Right lobe of liver (tissue), 6 donors: ENCODE measurements at regions not wholly inside any gene's neighbourhood (a gene's known extent, or its start where the extent isn't known, plus 50 kb on each side); places are given as distances from the start of the nearest gene placed in this dataset.

Experiments used
- ATAC-seq, 4 donors: fragments of 200-7000 bp; cut with Tn5 transposase; one replicate each; pipeline ENCODE4 v1.9.1; 2020; ENCODE audit warnings: mild to moderate bottlenecking in 4 of 4, moderate library complexity in 4 of 4
- DNase-seq, 3 donors: peaks; one replicate each; pipeline ENCODE4 v3.0.0-alpha.2; 2020
- H3K27ac ChIP-seq, 3 donors: fragments of 200-600 bp; one replicate each; pipeline ENCODE4 v1.8.0; 2022
- H3K27me3 ChIP-seq, 2 donors: fragments of 200-600 bp; one replicate each; pipeline ENCODE4 v1.8.0; 2022
- H3K36me3 ChIP-seq, 4 donors: fragments of 200-600 bp; sonication (generic) in 1 of 4; one replicate each; pipeline versions ENCODE4 v1.5.1 to v1.8.0; 2017 to 2022; ENCODE audit warnings: control low read depth in 1 of 4
- H3K4me1 ChIP-seq, 4 donors: fragments of 200-600 bp; sonication (generic) in 1 of 4; one replicate each; pipeline versions ENCODE4 v1.5.1 to v1.8.0; 2017 to 2022; ENCODE audit warnings: control low read depth in 1 of 4
- H3K4me3 ChIP-seq, 3 donors: fragments of 200-600 bp; one replicate each; pipeline ENCODE4 v1.8.0; 2022
- H3K9me3 ChIP-seq, 4 donors: fragments of 200-600 bp; sonication (generic) in 1 of 4; one replicate each; pipeline versions ENCODE4 v1.5.1 to v1.8.0; 2017 to 2022; ENCODE audit warnings: control low read depth in 1 of 4
- POLR2A ChIP-seq: fragments of 450-650 bp; IDR thresholded peaks from one replicate; pipeline ENCODE4 v1.6.1; 2017; ENCODE audit warnings: antibody characterized with exemption, mild to moderate bottlenecking
- WGBS: methylation state at CpG from one replicate; pipeline ENCODE4 v1.1.6; 2018; ENCODE audit warnings: low coverage, low lambda C conversion rate; ENCODE audit not compliant: insufficient coverage; ENCODE audit errors: missing lambda C conversion rate; 5-methylcytosine and 5-hydroxymethylcytosine counted together
- intact Hi-C, 2 donors: fragments of 100-400 bp; cut with DNase I; formaldehyde crosslinking; loops; one replicate each; pipeline versions ENCODE4 v1.11.2 to v1.14.1; 2022
- TF ChIP-seq, protein P1 (sequence below), 4 donors: fragments of 200-600 bp in 3 of 4; fragments of 450-650 bp in 1 of 4; IDR thresholded peaks; one replicate each; pipeline versions ENCODE4 v1.5.1 to v1.8.0; 2016 to 2022; ENCODE audit warnings: antibody characterized with exemption in 4 of 4, mild to moderate bottlenecking in 2 of 4
- donor health status: DM: no; HTN: yes; CAD: no.
- donor health status: DM: no; HTN: no; CAD: no.
- donor health status: DM: no; HTN: no; CAD: no.
- donor health status: DM: no; HTN: yes; CAD: no.
- donor health status: DM: no; HTN: yes; CAD: no.

DNA sequence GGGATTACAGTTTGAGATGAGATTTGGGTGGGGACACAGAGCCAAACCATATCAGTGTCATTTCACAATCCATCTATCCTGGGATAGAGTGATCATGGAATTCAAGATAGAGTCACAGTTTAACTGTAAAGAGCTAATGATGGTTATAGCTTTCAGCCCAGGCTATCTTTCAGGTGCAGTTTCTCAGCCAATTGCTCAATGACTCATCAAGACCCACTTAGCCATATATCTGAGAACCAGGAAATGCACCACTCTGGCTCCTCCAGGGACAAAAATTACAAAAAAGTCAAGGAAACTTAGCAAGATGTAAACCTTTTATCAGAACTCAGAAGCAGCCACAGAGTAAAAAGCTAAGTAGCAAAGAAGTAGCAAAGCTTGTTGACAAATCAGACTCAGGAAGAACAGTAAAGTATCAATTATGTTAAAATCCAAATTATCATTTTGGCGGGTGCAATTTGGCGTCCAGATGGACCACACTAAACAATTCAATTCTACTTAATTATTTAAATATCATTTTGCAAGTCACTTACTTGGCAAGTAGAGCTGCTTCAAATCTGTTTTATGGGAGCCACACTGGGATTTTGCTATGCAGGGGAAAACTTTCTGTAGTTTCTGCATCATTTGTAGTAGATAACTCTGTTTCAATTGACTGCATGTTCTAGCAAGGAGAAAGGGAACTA lies 169.4 kb downstream of the TLE1 start:
- intact Hi-C loops: no loop called here
- no peaks in the 10 kb centered on the region for H3K9me3 ChIP-seq
- no peak for TF ChIP-seq POLR2A
- TF ChIP-seq, protein P1, sequence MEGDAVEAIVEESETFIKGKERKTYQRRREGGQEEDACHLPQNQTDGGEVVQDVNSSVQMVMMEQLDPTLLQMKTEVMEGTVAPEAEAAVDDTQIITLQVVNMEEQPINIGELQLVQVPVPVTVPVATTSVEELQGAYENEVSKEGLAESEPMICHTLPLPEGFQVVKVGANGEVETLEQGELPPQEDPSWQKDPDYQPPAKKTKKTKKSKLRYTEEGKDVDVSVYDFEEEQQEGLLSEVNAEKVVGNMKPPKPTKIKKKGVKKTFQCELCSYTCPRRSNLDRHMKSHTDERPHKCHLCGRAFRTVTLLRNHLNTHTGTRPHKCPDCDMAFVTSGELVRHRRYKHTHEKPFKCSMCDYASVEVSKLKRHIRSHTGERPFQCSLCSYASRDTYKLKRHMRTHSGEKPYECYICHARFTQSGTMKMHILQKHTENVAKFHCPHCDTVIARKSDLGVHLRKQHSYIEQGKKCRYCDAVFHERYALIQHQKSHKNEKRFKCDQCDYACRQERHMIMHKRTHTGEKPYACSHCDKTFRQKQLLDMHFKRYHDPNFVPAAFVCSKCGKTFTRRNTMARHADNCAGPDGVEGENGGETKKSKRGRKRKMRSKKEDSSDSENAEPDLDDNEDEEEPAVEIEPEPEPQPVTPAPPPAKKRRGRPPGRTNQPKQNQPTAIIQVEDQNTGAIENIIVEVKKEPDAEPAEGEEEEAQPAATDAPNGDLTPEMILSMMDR (IDR thresholded peaks at IDR 0.05): no peak
- WGBS: 100% methylated on average over 2 of the region's 2 CpGs
- no peak overlapping the region for H3K4me3 ChIP-seq
- H3K36me3 ChIP-seq: no peaks in the 10 kb centered on the region
- DNase-seq (no peak), ATAC-seq (no peak)
- no peaks in the 10 kb centered on the region for H3K27me3 ChIP-seq
- no peak overlapping the region for H3K27ac ChIP-seq
- peaks cover 0 to 7% (median 0%) of the 10 kb centered on the region in 4 donors for H3K4me1 ChIP-seq

DNA sequence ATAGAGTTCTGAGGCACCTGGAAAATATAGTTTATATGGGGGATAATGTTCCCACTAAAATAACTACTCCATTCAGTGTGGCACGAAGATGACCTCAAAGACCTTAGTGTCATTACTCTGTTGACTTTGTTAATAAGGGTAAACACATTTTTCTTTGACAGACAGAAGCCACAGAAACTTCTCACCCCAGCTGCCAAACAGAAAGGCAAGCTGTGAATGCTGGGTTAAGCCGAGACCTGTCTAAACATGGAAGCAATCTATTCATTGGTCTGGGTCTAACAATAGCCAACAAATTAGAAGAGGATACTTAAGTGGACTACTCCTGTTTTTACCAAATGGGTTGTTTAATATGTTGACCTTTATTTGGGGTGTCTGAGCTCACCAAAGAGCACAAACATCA lies 171.4 kb downstream of the TLE1 start:
- Histone ChIP-seq H3K4me3 (no peak overlapping the region), H3K9me3 (no peaks in the 10 kb centered on the region), H3K4me1 (peaks cover 0 to 7% (median 0%) of the 10 kb centered on the region in 4 donors), H3K27ac (no peak overlapping the region), H3K27me3 (no peaks in the 10 kb centered on the region), H3K36me3 (no peaks in the 10 kb centered on the region)
- DNase-seq: no peak
- 58% methylated on average over 2 of the region's 2 CpGs for WGBS
- ATAC-seq: no peak
- TF ChIP-seq, protein P1 (IDR thresholded peaks at IDR 0.05): no peak
- TF ChIP-seq POLR2A: no peak
- intact Hi-C loops: no loop called here

DNA sequence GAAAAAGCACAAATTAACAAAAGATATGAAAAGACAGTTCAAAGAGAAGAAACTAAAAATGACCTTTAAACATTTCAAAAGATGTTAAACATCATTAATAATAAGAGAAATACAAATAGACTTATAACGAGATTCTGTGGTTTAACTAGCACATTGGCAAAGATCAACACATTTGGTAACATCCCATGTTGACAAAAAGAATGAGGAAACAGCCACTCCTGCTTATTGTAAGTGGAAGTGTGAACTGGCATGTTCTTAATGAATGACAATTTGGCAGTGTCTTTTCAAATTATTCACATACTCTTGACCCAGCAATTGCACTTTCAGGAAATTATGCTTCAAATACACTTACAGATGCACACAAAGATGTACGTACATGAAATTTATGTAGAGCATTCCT lies 176.3 kb downstream of the TLE1 start:
- intact Hi-C loops: no loop called here
- ATAC-seq: peak in 2 of 4 donors; percentile 38 to 81
- H3K9me3 ChIP-seq: no peaks in the 10 kb centered on the region
- no peaks in the 10 kb centered on the region for H3K36me3 ChIP-seq
- H3K4me3 ChIP-seq: no peak overlapping the region
- TF ChIP-seq, protein P1 (IDR thresholded peaks at IDR 0.05): no peak
- TF ChIP-seq POLR2A: no peak
- no peaks in the 10 kb centered on the region for H3K27me3 ChIP-seq
- no peak overlapping the region for H3K27ac ChIP-seq
- H3K4me1 ChIP-seq: no peaks in the 10 kb centered on the region
- 35% methylated on average over 2 of the region's 2 CpGs for WGBS
- no peak for DNase-seq

DNA sequence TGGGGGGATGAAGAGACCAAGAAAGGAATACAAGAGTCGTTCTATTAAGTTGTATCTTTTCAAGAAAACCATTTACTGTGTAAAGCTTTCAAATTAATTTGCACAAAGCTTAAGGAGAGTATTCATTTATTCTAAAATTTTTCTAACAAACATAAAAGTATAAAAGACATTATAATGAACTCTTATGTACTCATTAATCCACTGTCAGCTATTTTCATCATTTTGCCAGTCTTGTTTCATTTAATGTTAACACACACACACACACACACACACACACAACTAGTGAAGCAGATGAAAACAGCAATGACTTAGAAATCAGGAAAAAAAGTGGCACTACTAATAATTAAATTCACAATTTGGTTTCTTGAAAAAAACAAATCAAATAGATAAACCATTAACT lies 176.7 kb downstream of the TLE1 start:
- Histone ChIP-seq H3K27me3 (no peaks in the 10 kb centered on the region), H3K9me3 (no peaks in the 10 kb centered on the region), H3K4me1 (no peaks in the 10 kb centered on the region), H3K4me3 (no peak overlapping the region), H3K27ac (no peak overlapping the region), H3K36me3 (no peaks in the 10 kb centered on the region)
- TF ChIP-seq, protein P1 (IDR thresholded peaks at IDR 0.05): no peak
- TF ChIP-seq POLR2A: no peak
- DNase-seq (no peak), ATAC-seq (no peak)
- 92% methylated on average over 1 of the region's 1 CpG for WGBS
- intact Hi-C loops: no loop called here

DNA sequence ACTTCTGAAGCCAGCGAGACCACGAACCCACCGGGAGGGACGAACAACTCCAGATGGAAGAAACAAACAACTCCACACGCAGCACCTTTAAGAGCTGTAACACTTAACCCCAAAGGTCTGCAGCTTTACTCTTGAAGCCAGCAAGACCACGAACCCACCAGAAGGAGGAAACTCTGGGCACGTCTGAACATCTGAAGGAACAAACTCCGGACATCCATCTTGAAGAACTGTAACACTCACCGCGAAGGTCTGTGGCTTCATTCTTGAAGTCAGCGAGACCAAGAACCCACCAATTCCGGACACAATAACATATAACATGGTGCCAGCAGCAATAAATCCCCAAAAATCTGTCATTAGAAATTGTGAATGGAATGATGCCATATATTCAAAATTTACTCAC lies 180.9 kb downstream of the TLE1 start:
- Histone ChIP-seq H3K27me3 (no peaks in the 10 kb centered on the region), H3K27ac (no peak overlapping the region), H3K9me3 (no peaks in the 10 kb centered on the region), H3K4me3 (no peak overlapping the region), H3K36me3 (no peaks in the 10 kb centered on the region), H3K4me1 (no peaks in the 10 kb centered on the region)
- TF ChIP-seq POLR2A: no peak
- TF ChIP-seq, protein P1 (IDR thresholded peaks at IDR 0.05): no peak
- intact Hi-C loops: no loop called here
- 61% methylated on average over 12 of the region's 12 CpGs for WGBS
- DNase-seq: no peak
- ATAC-seq: no peak
